Calu3 (cell line): ENCODE measurements at regions not wholly inside any gene's neighbourhood (a gene's known extent, or its start where the extent isn't known, plus 50 kb on each side); places are given as distances from the start of the nearest gene placed in this dataset.

Source experiments
- BruUV-seq: library from RNA; stranded (reverse); fragments of 400-500 nt; replicated peaks from 2 replicates; lab custom pipeline; 2021; lab: Mats Ljungman, UMichigan
- CTCF ChIA-PET: fragments of 300-600 bp; sonication (Branson Sonifier 250); formaldehyde crosslinking; loops from one replicate; lab custom pipeline; 2022; ENCODE audit warnings: antibody characterized with exemption; lab: Charles Lee
- DNase-seq: peaks from one replicate; pipeline ENCODE4 v3.0.0; 2022
- H3K27ac Mint-ChIP-seq: one replicate; pipeline ENCODE4 v1.8.0; 2022; ENCODE audit warnings: mixed read lengths; ENCODE audit not compliant: unreplicated experiment
- H3K27me3 Mint-ChIP-seq: one replicate; pipeline ENCODE4 v1.8.0; 2022; ENCODE audit warnings: mixed read lengths; ENCODE audit not compliant: unreplicated experiment
- H3K36me3 Mint-ChIP-seq: one replicate; pipeline ENCODE4 v1.8.0; 2022; ENCODE audit warnings: mild to moderate bottlenecking, moderate library complexity, mixed read lengths; ENCODE audit not compliant: insufficient read depth, unreplicated experiment
- H3K4me1 Mint-ChIP-seq: one replicate; pipeline ENCODE4 v1.8.0; 2022; ENCODE audit warnings: mild to moderate bottlenecking, low read depth, mixed read lengths; ENCODE audit not compliant: unreplicated experiment
- H3K4me3 Mint-ChIP-seq: one replicate; pipeline ENCODE4 v1.8.0; 2022; ENCODE audit warnings: mild to moderate bottlenecking, low read depth, moderate library complexity, mixed read lengths; ENCODE audit not compliant: unreplicated experiment
- H3K9me3 Mint-ChIP-seq: one replicate; pipeline ENCODE4 v1.8.0; 2022; ENCODE audit warnings: low read depth, mixed read lengths; ENCODE audit not compliant: unreplicated experiment
- intact Hi-C: fragments of 100-400 bp; cut with micrococcal nuclease; formaldehyde crosslinking; loops from one replicate; pipeline ENCODE4 v1.10.0; 2022; ENCODE audit not compliant: unreplicated experiment
- TF ChIP-seq, protein P1 (sequence below): fragments of 200-600 bp; IDR thresholded peaks from one replicate; pipeline ENCODE4 v1.8.0; 2022; ENCODE audit warnings: antibody characterized with exemption; ENCODE audit not compliant: unreplicated experiment

DNA sequence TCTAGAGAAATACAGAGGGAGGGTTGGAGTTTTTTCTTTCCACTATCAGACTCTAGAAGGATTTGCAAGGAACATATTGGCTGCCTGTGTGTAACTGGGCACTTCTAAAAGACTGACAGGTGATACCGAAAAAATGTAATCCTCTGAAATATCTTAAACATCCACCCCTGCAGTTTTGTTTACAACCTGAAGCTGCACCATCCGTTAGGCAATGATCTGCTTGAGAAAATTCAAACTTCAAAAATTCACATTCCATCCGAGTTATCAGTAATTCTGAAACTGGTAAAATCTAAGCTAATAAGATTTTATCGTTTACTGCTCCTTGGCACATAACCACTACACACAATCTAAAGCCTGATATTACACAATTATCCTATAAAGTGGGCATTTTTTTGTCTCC, 528.6 kb downstream of the FUT8 start:
- CTCF ChIA-PET: no interaction called here
- intact Hi-C loops: no loop called here
- no TSS peak for BruUV-seq
- DNase-seq: no peak
- TF ChIP-seq, protein P1, sequence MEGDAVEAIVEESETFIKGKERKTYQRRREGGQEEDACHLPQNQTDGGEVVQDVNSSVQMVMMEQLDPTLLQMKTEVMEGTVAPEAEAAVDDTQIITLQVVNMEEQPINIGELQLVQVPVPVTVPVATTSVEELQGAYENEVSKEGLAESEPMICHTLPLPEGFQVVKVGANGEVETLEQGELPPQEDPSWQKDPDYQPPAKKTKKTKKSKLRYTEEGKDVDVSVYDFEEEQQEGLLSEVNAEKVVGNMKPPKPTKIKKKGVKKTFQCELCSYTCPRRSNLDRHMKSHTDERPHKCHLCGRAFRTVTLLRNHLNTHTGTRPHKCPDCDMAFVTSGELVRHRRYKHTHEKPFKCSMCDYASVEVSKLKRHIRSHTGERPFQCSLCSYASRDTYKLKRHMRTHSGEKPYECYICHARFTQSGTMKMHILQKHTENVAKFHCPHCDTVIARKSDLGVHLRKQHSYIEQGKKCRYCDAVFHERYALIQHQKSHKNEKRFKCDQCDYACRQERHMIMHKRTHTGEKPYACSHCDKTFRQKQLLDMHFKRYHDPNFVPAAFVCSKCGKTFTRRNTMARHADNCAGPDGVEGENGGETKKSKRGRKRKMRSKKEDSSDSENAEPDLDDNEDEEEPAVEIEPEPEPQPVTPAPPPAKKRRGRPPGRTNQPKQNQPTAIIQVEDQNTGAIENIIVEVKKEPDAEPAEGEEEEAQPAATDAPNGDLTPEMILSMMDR: no peak
- H3K27ac Mint-ChIP-seq: no peak overlapping the region
- H3K27me3 Mint-ChIP-seq: peaks cover 36% of the 10 kb centered on the region
- no peaks in the 10 kb centered on the region for H3K9me3 Mint-ChIP-seq
- H3K36me3 Mint-ChIP-seq: no peaks in the 10 kb centered on the region
- no peak overlapping the region for H3K4me3 Mint-ChIP-seq
- H3K4me1 Mint-ChIP-seq: no peaks in the 10 kb centered on the region

DNA sequence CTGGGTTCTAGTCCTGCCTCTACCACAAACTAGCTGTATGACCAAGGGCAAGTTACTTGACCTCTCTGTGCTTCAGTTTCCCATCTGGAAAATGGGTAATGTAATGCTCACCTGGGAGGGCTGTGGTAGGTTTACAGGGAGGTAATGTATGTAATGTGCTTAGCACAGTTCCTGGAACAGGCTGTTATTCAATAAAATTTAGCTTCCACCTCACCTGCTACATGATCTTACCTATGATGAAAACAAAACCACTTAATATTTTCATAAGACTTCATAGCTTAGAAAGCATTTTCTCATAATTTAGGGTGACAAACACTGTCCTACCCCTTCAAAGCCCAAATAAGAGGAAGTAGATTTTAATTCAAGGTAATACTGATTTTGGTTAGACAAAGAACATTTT, 530.6 kb downstream of the FUT8 start:
- TF ChIP-seq, protein P1: no peak
- no peaks in the 10 kb centered on the region for H3K9me3 Mint-ChIP-seq
- H3K4me3 Mint-ChIP-seq: no peak overlapping the region
- no peaks in the 10 kb centered on the region for H3K4me1 Mint-ChIP-seq
- H3K27ac Mint-ChIP-seq: no peak overlapping the region
- BruUV-seq: no TSS peak
- intact Hi-C loops: no loop called here
- DNase-seq: no peak
- peaks cover 37% of the 10 kb centered on the region for H3K27me3 Mint-ChIP-seq
- H3K36me3 Mint-ChIP-seq: no peaks in the 10 kb centered on the region
- CTCF ChIA-PET: no interaction called here

DNA sequence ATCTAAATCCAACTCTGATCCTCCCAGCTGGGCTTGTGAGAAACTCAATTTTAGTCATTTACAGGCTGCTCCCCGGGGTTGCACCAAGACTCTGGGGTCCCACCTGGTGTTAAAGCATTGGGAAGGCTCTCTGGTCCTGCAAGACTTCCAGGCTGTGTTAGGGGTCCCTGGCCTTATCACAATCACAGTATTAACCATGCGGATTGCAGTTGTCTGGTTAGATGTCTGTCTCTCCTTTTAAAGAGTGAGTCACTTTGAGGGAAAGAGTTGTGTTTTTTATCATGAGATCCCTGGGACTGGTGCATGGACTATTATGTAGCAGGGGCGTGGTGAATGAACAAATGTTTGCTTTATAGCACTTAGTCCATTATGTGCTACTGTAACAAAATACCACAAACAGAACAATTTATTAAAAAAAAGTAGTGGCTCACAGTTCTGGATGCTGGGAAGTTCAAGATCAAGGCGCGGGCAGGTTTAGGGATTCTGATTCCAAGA, 531.4 kb downstream of the FUT8 start:
- no peak overlapping the region for H3K27ac Mint-ChIP-seq
- CTCF ChIA-PET: no interaction called here

DNA sequence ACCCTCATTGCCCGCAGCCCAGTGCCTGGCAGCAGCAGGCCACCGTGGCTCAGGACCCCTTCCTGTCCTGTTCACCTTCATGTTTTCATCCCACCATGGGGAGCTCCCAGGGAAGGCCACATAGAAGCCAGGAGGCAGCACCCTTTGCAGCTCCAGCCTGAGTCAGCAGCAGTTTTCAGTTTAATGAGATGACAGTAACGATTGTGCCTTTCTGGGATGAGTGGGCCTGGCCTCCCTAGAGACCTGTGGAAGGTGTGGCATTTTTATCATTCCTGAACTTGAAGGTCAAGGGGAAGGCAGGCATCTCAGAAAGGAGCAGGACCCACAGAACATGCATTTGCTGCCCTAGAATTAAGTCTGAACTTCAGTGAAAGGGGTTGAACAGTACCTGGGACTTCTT, 532.8 kb downstream of the FUT8 start:
- no TSS peak for BruUV-seq
- TF ChIP-seq, protein P1: no peak
- no peak for DNase-seq
- intact Hi-C loops: no loop called here
- Mint-ChIP-seq H3K4me1 (peaks cover 10% of the 10 kb centered on the region), H3K27me3 (peaks cover 48% of the 10 kb centered on the region), H3K9me3 (no peaks in the 10 kb centered on the region), H3K4me3 (no peak overlapping the region), H3K27ac (no peak overlapping the region), H3K36me3 (no peaks in the 10 kb centered on the region)
- CTCF ChIA-PET: interaction anchor here (1.9 kb wide), 1 partner anchor 10 kb away, joined by 6 read pairs; no protein-coding TSS in a partner anchor

More for the DNA sequence above, 531.4 kb downstream of the FUT8 start:
- TF ChIP-seq, protein P1: no peak
- H3K27me3 Mint-ChIP-seq: peaks cover 37% of the 10 kb centered on the region
- intact Hi-C loops: no loop called here
- no peak for DNase-seq
- BruUV-seq: no TSS peak
- no peaks in the 10 kb centered on the region for H3K36me3 Mint-ChIP-seq
- no peaks in the 10 kb centered on the region for H3K9me3 Mint-ChIP-seq
- H3K4me1 Mint-ChIP-seq: no peaks in the 10 kb centered on the region
- no peak overlapping the region for H3K4me3 Mint-ChIP-seq
